Hepatocyte (in vitro differentiated cells): ENCODE measurements at regions not wholly inside any gene's neighbourhood (a gene's known extent, or its start where the extent isn't known, plus 50 kb on each side); places are given as distances from the start of the nearest gene placed in this dataset.

Experiments used
- EZH2 ChIP-seq: fragments of 200-600 bp; sonication (generic); IDR thresholded peaks from 2 replicates; pipeline ENCODE4 v1.6.1; 2016; ENCODE audit warnings: antibody characterized with exemption, mild to moderate bottlenecking, borderline replicate concordance
- EZH2phosphoT487 ChIP-seq: fragments of 200-600 bp; sonication (generic); IDR thresholded peaks from one replicate; pipeline ENCODE4 v1.6.1; 2018; ENCODE audit warnings: antibody characterized with exemption, mild to moderate bottlenecking, low read depth, moderate library complexity; ENCODE audit not compliant: unreplicated experiment, severe bottlenecking
- TF ChIP-seq, protein P1 (sequence below): fragments of 200-600 bp; sonication (generic); IDR thresholded peaks from 2 replicates; pipeline ENCODE4 v1.5.1; 2016; ENCODE audit warnings: antibody characterized with exemption, mild to moderate bottlenecking; ENCODE audit not compliant: poor library complexity

DNA sequence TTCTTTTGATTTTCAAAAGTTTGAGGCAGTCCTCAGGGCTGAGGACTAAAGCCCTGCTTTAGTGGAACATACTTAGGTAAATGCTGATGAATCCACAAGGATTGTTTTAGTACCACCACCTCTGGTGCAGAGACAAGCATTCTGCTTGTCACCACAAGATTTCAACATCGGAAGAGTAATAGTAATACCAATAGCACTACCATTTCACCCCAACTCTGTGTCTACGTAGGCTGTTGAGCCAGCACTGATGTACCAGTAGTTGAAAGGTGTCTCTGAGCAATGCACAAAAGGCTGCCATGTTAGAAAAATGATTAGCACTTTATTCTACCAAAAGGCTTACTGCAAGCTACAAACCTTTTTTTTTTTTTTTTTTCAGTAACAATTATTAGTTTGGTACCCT, 213.2 kb upstream of the SLC24A2 start:
- TF ChIP-seq, protein P1, sequence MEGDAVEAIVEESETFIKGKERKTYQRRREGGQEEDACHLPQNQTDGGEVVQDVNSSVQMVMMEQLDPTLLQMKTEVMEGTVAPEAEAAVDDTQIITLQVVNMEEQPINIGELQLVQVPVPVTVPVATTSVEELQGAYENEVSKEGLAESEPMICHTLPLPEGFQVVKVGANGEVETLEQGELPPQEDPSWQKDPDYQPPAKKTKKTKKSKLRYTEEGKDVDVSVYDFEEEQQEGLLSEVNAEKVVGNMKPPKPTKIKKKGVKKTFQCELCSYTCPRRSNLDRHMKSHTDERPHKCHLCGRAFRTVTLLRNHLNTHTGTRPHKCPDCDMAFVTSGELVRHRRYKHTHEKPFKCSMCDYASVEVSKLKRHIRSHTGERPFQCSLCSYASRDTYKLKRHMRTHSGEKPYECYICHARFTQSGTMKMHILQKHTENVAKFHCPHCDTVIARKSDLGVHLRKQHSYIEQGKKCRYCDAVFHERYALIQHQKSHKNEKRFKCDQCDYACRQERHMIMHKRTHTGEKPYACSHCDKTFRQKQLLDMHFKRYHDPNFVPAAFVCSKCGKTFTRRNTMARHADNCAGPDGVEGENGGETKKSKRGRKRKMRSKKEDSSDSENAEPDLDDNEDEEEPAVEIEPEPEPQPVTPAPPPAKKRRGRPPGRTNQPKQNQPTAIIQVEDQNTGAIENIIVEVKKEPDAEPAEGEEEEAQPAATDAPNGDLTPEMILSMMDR: no peak
- TF ChIP-seq EZH2 (no peak), EZH2phosphoT487 (no peak)
